Left ventricle myocardium superior (tissue), 1 donor: ENCODE measurements at regions not wholly inside any gene's neighbourhood (a gene's known extent, or its start where the extent isn't known, plus 50 kb on each side); places are given as distances from the start of the nearest gene placed in this dataset.

ENCODE experiments used
- ATAC-seq: fragments of 200-7000 bp; cut with Tn5 transposase; one replicate; pipeline ENCODE4 v1.9.1; 2020; ENCODE audit warnings: mild to moderate bottlenecking, moderate library complexity
- DNase-seq: peaks from one replicate; pipeline ENCODE4 v3.0.0-alpha.2; 2020
- intact Hi-C: fragments of 100-400 bp; cut with micrococcal nuclease; formaldehyde crosslinking; loops from one replicate; pipeline ENCODE4 v1.11.0; 2022
- microRNA-seq: library from miRNA; unstranded; fragments of <30 nt; microRNA quantifications from one replicate; pipeline ENCODE4 v1.2.0, GENCODE V29; 2020; ENCODE audit warnings: borderline number of aligned reads
- donor health status: DM: no; HTN: yes; CAD: no; lungs with severe emphysema.

GRCh38 chr18:35918564-35918963 is 53.9 kb upstream of the RMP24 start:
- DNase-seq (no peak), ATAC-seq (no peak)
- intact Hi-C loops, result no loop called here

- DNase-seq (no peak), ATAC-seq (no peak)
- intact Hi-C loops, result no loop called here
Measured at GRCh38 chr18:35919179-35919578, 53.3 kb upstream of the RMP24 start.

- intact Hi-C loops, result no loop called here
- DNase-seq, result no peak
- ATAC-seq, result peak; percentile 34
Measured at GRCh38 chr18:35920623-35921022, 51.9 kb upstream of the RMP24 start.

Small RNA genes in the stretch of these regions (microRNA-seq; reads per million reads assigned to microRNA genes)
- 11.8 reads per million, percentile 8 among the genes with 10 or more reads in this experiment for gene MIR187
